ENCODE measurements at regions not wholly inside any gene's neighbourhood (a gene's known extent, or its start where the extent isn't known, plus 50 kb on each side); places are given as distances from the start of the nearest gene placed in this dataset.
"Not testable (repeated sequence)": the region's sequence is repeated elsewhere in the genome, so short reads cannot be mapped to it uniquely, and the experiment has no call there.

DNA sequence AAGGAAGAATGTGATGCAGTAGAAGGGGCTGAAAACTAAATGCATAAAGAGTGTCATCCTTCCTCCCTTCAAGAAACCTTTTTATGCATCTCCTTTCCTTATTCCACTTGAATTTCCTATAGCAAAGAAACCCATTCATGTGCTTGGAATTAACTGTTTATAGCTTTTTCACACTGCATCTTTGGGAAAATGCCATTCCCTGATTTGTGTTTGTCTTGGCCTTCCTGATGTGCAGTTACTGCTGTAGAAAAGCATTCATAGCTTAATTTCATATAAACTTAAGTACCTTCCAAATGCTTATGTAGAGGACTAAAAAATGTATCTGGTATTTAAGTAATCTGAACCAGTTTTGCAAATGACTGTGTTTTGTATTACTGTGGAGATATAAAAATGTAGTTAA lies 61.8 kb downstream of the SDR9C7 start:
- ChIA-PET POLR2A (no interaction called here), CTCF (no interaction called here)
- intact Hi-C loops (cut with micrococcal nuclease): no loop called here
- Mint-ChIP-seq H3K4me1 (ENCODE audit: low read depth) (no peaks in the 10 kb centered on the region), H3K27ac (no peak overlapping the region), H3K9me3 (peaks cover 2% of the 10 kb centered on the region), H3K27me3 (peaks cover 16% of the 10 kb centered on the region), H3K36me3 (no peaks in the 10 kb centered on the region), H3K4me3 (no peak overlapping the region)
- no peak for DNase-seq

DNA sequence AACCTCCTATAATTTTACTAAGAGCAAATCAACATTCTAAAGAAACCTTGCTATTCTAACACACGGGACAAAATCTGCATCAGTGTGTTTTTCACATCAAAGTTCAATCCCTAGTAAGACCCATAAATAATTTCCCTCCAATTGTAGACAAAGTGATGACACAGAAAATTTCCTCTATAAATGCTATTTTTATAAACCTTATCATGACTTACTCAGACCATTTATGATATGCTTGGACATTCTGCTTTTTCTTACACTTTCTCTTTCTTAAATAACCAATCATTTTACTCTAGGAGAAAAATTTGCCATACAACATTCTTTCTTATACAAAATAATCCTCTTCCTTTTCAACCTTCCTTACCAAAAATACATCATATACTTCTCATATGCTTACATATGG lies 67.0 kb downstream of the SDR9C7 start:
- Mint-ChIP-seq H3K27ac (no peak overlapping the region), H3K36me3 (peaks cover 12% of the 10 kb centered on the region), H3K4me1 (ENCODE audit: low read depth) (no peaks in the 10 kb centered on the region), H3K27me3 (peaks cover 6% of the 10 kb centered on the region), H3K9me3 (peaks cover 43% of the 10 kb centered on the region), H3K4me3 (no peak overlapping the region)
- intact Hi-C loops (cut with micrococcal nuclease): no loop called here
- no peak for DNase-seq
- ChIA-PET POLR2A (no interaction called here), CTCF (no interaction called here)

DNA sequence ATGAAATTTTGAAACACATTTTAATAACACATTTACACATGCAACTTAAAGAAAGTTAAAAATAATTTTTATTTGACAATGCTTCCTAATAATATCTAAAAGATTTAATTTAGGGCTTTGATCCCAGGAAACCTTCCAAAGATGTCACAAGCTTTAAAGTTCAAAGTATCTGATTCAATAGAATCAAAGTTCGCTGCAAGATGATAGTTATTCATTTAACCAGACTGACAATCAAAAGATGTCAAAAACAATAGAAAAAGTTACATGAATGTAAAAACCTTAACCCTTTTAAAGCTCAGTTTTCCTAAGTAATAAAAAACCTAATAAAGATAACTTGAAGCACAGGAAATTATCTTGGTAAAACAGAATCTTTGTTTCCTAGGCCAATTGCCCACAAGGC lies 67.7 kb downstream of the SDR9C7 start:
- peaks cover 8% of the 10 kb centered on the region for H3K27me3 Mint-ChIP-seq
- ChIA-PET POLR2A (no interaction called here), CTCF (no interaction called here)
- H3K27ac Mint-ChIP-seq: no peak overlapping the region
- peaks cover 13% of the 10 kb centered on the region for H3K36me3 Mint-ChIP-seq
- no peak overlapping the region for H3K4me3 Mint-ChIP-seq
- H3K4me1 Mint-ChIP-seq (ENCODE audit: low read depth): no peaks in the 10 kb centered on the region
- H3K9me3 Mint-ChIP-seq: peaks cover 44% of the 10 kb centered on the region
- intact Hi-C loops (cut with micrococcal nuclease): no loop called here
- DNase-seq: no peak

DNA sequence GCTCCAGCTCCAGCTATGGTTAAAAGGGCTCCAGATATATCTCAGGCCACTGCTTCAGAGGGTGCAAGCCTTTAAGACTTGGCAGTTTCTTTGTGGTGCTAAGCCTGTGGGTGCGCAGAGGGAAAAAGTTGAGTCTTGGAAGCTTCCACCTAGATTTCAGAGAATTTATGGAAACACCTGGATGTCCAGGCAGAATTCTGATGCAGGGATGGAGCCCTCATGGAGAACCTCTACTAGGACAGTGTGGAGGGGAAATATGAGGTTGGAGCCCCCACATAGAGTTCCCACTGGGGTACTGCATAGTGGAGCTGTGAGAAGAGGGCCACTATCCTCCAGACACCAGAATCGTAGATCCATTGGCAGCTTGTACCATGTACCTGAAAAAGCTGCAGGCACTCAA lies 69.9 kb downstream of the SDR9C7 start:
- Mint-ChIP-seq H3K27me3 (peaks cover 15% of the 10 kb centered on the region), H3K36me3 (peaks cover 13% of the 10 kb centered on the region), H3K4me1 (ENCODE audit: low read depth) (no peaks in the 10 kb centered on the region), H3K4me3 (no peak overlapping the region), H3K9me3 (peaks cover 51% of the 10 kb centered on the region), H3K27ac (no peak overlapping the region)
- no peak for DNase-seq
- ChIA-PET CTCF (no interaction called here), POLR2A (no interaction called here)
- intact Hi-C loops (cut with micrococcal nuclease): no loop called here

DNA sequence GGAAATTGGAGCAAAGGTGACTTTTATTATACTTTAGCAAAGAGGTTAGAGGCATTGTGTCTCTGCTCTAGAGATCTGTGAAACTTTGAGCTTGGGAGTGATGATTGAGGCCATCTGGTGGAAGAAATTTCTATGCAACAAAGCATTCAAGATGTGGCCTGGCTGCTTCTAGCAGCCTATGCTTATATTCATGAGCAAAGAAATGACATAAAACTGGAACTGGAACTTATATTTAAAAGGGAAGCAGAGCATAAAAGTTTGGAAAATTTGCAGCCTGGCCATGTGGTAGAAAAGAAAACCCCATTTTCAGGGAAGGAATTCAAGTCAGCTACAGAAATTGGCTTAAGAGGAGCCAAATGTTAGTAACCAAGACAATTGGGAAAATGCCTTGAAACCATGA lies 70.4 kb downstream of the SDR9C7 start:
- no peaks in the 10 kb centered on the region for H3K4me1 Mint-ChIP-seq (ENCODE audit: low read depth)
- intact Hi-C loops (cut with micrococcal nuclease): no loop called here
- H3K27ac Mint-ChIP-seq: no peak overlapping the region
- H3K9me3 Mint-ChIP-seq: peaks cover 51% of the 10 kb centered on the region
- DNase-seq: no peak
- H3K4me3 Mint-ChIP-seq: no peak overlapping the region
- peaks cover 15% of the 10 kb centered on the region for H3K27me3 Mint-ChIP-seq
- POLR2A ChIA-PET: no interaction called here
- H3K36me3 Mint-ChIP-seq: peaks cover 13% of the 10 kb centered on the region
- CTCF ChIA-PET: no interaction called here

DNA sequence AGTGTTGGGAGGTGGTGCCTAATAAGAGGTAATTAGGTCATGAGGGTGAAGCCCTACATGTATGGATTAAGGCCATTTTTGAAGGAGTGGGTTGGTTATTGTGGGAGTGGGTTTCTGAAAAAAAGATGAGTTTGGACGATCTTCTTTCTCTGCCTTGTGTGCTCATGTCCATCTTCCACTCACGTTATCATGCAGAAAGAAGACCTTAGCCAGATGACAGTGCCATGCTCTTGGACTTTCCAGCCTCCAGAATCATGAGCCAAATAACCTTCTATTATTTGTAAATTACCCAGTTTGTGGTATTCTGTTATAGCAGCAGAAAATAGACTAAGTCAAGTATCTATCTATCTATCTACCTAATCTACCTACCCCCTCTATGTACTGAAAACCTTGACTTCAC lies 71.9 kb downstream of the SDR9C7 start:
- H3K27ac Mint-ChIP-seq: no peak overlapping the region
- H3K4me3 Mint-ChIP-seq: no peak overlapping the region
- no peak for DNase-seq
- ChIA-PET CTCF (no interaction called here), POLR2A (no interaction called here)
- peaks cover 48% of the 10 kb centered on the region for H3K9me3 Mint-ChIP-seq
- H3K27me3 Mint-ChIP-seq: peaks cover 13% of the 10 kb centered on the region
- H3K36me3 Mint-ChIP-seq: peaks cover 13% of the 10 kb centered on the region
- intact Hi-C loops (cut with micrococcal nuclease): no loop called here
- H3K4me1 Mint-ChIP-seq (ENCODE audit: low read depth): no peaks in the 10 kb centered on the region

DNA sequence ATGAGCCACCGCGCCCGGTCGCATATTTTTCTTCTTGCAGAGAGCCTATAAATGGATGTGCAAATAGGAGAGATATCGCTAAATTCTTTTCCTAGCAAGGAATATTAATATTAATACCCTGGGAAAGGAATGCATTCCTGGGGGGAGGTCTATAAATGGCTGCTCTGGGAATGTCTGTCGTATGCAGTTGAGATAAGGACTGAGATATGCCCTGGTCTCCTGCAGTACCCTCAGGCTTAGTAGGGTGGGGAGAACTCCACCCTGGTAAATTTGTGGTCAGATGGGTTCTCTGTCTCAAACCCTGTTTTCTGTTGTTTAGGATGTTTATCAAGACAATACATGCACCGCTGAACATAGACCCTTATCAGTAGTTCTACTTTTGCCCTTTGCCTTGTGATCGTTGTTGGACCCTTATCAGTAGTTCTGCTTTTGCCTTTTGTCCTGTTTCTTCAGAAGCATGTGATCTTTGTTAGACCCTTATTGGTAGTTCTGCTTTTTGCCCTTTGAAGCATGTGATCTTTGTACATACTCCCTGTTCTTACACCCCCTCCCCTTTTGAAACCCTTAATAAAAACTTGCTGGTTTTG lies 80.7 kb downstream of the SDR9C7 start:
- H3K9me3 Mint-ChIP-seq: peaks cover 11% of the 10 kb centered on the region
- intact Hi-C loops (cut with micrococcal nuclease); H3K27ac Mint-ChIP-seq; DNase-seq; H3K4me1 Mint-ChIP-seq (ENCODE audit: low read depth); H3K4me3 Mint-ChIP-seq; CTCF ChIA-PET; H3K36me3 Mint-ChIP-seq; POLR2A ChIA-PET: not testable (repeated sequence)
- peaks cover 18% of the 10 kb centered on the region for H3K27me3 Mint-ChIP-seq

DNA sequence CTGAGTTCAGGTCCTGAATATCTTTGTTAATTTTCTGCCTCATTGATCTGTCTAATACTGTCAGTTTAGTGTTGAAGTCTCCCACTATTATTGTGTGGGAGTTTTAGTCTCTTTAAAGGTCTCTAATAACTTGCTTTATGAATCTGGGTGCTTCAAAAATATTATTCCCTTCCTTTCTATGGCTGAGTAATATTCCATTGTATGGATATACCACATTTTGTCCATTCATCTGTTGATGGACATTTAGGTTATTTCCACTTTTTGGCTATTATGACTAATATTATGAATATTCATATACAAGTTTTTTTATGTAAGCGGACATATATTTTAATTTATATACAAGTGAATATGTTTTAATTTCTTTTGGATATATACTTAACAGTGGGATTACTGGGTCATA lies 82.7 kb downstream of the SDR9C7 start:
- peaks cover 12% of the 10 kb centered on the region for H3K27me3 Mint-ChIP-seq
- H3K4me1 Mint-ChIP-seq (ENCODE audit: low read depth): no peaks in the 10 kb centered on the region
- H3K27ac Mint-ChIP-seq: no peak overlapping the region
- ChIA-PET POLR2A (no interaction called here), CTCF (no interaction called here)
- no peak overlapping the region for H3K4me3 Mint-ChIP-seq
- H3K9me3 Mint-ChIP-seq: peaks cover 11% of the 10 kb centered on the region
- DNase-seq: no peak
- intact Hi-C loops (cut with micrococcal nuclease): no loop called here
- peaks cover 6% of the 10 kb centered on the region for H3K36me3 Mint-ChIP-seq

DNA sequence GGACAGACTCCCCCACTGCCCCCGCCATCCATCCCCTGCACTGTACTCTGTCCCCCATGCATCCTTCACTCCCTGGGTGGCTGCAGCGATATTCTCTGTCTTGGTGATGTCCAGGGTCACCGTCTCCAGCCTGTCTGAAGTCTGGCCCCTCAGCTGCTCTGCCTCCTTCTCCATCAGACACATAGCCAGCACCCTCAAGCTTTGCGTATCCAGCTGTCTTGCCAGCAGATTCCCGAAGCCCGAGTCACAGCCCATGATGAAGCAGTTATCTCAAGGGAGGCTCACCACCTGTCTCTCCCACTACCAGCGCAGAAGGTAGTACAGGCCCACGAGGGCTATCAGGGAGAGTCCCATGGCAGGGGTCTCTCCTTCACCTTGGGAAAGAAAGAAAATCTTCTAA lies 77.8 kb downstream of the HSD17B6 start:
- H3K9me3 Mint-ChIP-seq: no peaks in the 10 kb centered on the region
- POLR2A ChIA-PET: no interaction called here
- H3K4me1 Mint-ChIP-seq (ENCODE audit: low read depth): peaks cover 18% of the 10 kb centered on the region
- H3K36me3 Mint-ChIP-seq: no peaks in the 10 kb centered on the region
- CTCF ChIA-PET: interaction anchor here (0.6 to 2.2 kb wide), 9 partner anchors 82 to 372 kb away, joined by 3 to 9 read pairs (median 5); no protein-coding TSS in a partner anchor
- no peak for DNase-seq
- no peak overlapping the region for H3K27ac Mint-ChIP-seq
- H3K4me3 Mint-ChIP-seq: no peak overlapping the region
- H3K27me3 Mint-ChIP-seq: peaks cover 1% of the 10 kb centered on the region
- intact Hi-C loops (cut with micrococcal nuclease): loop anchor here (1.0 kb wide), 2 partner anchors 146 to 160 kb away; no protein-coding TSS in a partner anchor

DNA sequence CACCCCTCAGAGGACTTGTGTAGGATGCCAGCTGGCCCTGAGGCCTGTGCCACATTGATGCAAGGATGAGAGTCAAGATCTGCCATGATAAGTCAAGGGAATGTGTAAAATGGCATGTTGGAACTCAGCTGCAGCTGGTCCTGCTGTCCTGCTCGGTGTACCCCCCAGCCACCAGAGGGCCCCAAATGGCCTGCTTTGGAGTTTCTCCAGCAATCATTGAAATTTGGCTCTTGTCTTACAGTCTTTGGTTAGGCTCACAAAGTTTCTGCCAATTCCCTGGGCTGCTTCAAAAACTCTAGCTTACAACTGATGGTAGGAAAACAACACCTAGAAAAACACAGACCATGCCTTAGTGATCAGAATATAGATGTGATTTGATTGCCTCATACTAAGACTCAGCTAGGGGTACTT lies 76.8 kb downstream of the HSD17B6 start:
- ChIA-PET CTCF (interaction anchor here (0.6 to 2.2 kb wide), 12 partner anchors 81 to 272 kb away, joined by 3 to 9 read pairs (median 4); a partner anchor contains a TSS), POLR2A (interaction anchor here (0.6 kb wide), 1 partner anchor 225 kb away, joined by 3 read pairs; no protein-coding TSS in a partner anchor)
- intact Hi-C loops (cut with micrococcal nuclease): loop anchor here (1.0 to 10.0 kb wide), 4 partner anchors 83 to 275 kb away; partner anchors contain the start of gene STAT6
- H3K4me3 Mint-ChIP-seq: no peak overlapping the region
- peak; percentile 57 for DNase-seq
- H3K27me3 Mint-ChIP-seq: no peaks in the 10 kb centered on the region
- no peaks in the 10 kb centered on the region for H3K36me3 Mint-ChIP-seq
- no peak overlapping the region for H3K27ac Mint-ChIP-seq
- H3K9me3 Mint-ChIP-seq: no peaks in the 10 kb centered on the region
- H3K4me1 Mint-ChIP-seq (ENCODE audit: low read depth): peaks cover 19% of the 10 kb centered on the region

DNA sequence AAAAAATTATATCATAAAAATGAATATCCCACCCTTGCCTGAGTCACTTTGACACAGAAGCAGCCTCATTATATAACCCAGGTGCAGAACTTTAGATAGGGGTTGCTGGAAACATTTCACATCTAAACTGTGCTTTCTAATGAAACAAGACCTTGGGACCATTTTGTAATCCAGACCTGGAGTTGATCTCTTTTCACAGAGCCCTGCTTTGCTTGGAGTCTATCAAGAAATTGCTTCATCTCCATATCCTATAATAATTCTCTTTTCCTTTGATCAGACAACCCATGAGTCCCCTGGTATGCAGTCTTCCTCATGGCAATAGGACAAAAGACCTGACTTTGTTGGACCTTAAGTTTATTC lies 76.3 kb downstream of the HSD17B6 start:
- peaks cover 19% of the 10 kb centered on the region for H3K4me1 Mint-ChIP-seq (ENCODE audit: low read depth)
- intact Hi-C loops (cut with micrococcal nuclease): loop anchor here (5.0 to 10.0 kb wide), 2 partner anchors 82 to 275 kb away; partner anchors contain the start of gene STAT6
- H3K9me3 Mint-ChIP-seq: no peaks in the 10 kb centered on the region
- H3K27me3 Mint-ChIP-seq: no peaks in the 10 kb centered on the region
- no peak overlapping the region for H3K4me3 Mint-ChIP-seq
- H3K27ac Mint-ChIP-seq: no peak overlapping the region
- no peak for DNase-seq
- CTCF ChIA-PET: interaction anchor here (0.6 to 2.2 kb wide), 11 partner anchors 80 to 273 kb away, joined by 3 to 9 read pairs (median 5); a partner anchor contains a TSS
- no peaks in the 10 kb centered on the region for H3K36me3 Mint-ChIP-seq
- POLR2A ChIA-PET: no interaction called here

DNA sequence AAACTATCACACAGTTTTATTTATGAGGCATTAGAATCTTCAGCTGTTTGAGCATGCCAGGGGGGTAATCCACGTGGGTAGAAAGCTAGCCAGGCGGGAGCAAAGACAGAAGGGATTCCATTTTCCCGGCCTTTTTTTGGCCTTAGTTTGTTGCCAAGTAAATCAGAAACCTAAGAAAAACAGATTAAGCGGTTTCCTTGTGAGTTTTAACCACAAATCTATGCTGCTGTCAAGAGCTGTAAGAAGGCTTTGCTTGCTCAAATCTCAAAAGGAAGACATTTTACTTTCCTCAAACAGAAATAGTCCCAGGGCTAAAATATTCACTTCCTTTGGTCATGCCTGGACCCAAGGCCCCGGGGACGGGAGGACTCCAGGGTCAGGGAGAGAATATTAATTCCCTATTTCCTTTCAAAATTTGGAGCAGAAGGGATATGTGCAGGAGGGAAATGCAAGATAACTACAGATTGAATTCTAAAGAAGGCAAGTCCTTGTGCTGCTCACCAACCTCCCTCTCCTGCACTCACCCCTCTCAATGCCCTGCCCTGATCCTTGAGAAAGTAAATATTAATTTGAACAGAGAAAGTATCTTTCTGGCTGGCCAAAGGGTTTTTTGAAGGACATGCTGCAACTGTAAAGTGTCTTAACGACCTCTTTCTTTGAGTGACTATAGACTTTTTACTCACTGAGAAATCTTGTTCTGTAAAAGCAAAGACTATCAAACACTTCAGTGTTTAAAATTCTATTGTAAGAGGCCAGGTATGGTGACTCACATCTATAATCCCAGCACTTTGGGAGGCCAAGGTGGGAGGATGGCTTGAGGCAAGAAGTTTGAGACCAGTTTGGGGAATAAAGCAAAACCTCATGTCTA lies 75.7 kb downstream of the HSD17B6 start:
- DNase-seq: no peak
- H3K27ac Mint-ChIP-seq: no peak overlapping the region
- peaks cover 19% of the 10 kb centered on the region for H3K4me1 Mint-ChIP-seq (ENCODE audit: low read depth)
- H3K4me3 Mint-ChIP-seq: no peak overlapping the region
- ChIA-PET POLR2A (no interaction called here), CTCF (interaction anchor here (1.1 to 2.2 kb wide), 2 partner anchors 149 to 150 kb away, joined by 3 to 9 read pairs; no protein-coding TSS in a partner anchor)
- no peaks in the 10 kb centered on the region for H3K9me3 Mint-ChIP-seq
- no peaks in the 10 kb centered on the region for H3K36me3 Mint-ChIP-seq
- intact Hi-C loops (cut with micrococcal nuclease): loop anchor here (5.0 to 10.0 kb wide), 2 partner anchors 82 to 276 kb away; partner anchors contain the start of gene STAT6
- no peaks in the 10 kb centered on the region for H3K27me3 Mint-ChIP-seq

Data from activated CD4-positive, alpha-beta memory T cell treated with anti-CD3 and anti-CD28 coated beads for 36 hours (primary cell).